HEK293 (cell line): ENCODE measurements at regions not wholly inside any gene's neighbourhood (a gene's known extent, or its start where the extent isn't known, plus 50 kb on each side); places are given as distances from the start of the nearest gene placed in this dataset.

Experiments used
- CTCF ChIA-PET: fragments of 350-600 bp; formaldehyde crosslinking; extraction: SDS; loops from one replicate; lab custom pipeline; 2021; ENCODE audit warnings: antibody characterized with exemption; lab: Yijun Ruan, JAX
- POLR2A ChIA-PET: fragments of 300-600 bp; formaldehyde crosslinking; extraction: SDS; loops from one replicate; lab custom pipeline; 2020; ENCODE audit warnings: antibody characterized with exemption, inconsistent platforms; lab: Yijun Ruan, JAX
- H3K27ac ChIP-seq: fragments of 200-500 bp; sonication (Bioruptor generic); 2 replicates; pipeline ENCODE4 v1.5.1; 2014; ENCODE audit warnings: low read depth, low read length, control low read depth, inconsistent platforms; ENCODE audit errors: extremely low read depth
- H3K36me3 ChIP-seq, 2 experiments: fragments of 200-500 bp in 1 of 2; sonication (Bioruptor generic) in 1 of 2; 1 replicate in 1 of 2; 2 replicates in 1 of 2; pipeline ENCODE4 v1.5.1; 2014 to 2017; ENCODE audit warnings: inconsistent platforms in 2 of 2, low read length in 2 of 2; ENCODE audit not compliant: control insufficient read depth in 2 of 2, insufficient read depth in 1 of 2
- H3K4me1 ChIP-seq: fragments of 200-500 bp; sonication (Bioruptor generic); 2 replicates; pipeline ENCODE4 v1.5.1; 2014; ENCODE audit warnings: mild to moderate bottlenecking, low read length, inconsistent platforms; ENCODE audit not compliant: control insufficient read depth, insufficient read depth
- H3K4me3 ChIP-seq: 2 replicates; pipeline ENCODE4 v1.5.1; 2011; ENCODE audit warnings: low read depth, mild to moderate bottlenecking, control low read depth, low read length, moderate library complexity
- H3K9me3 ChIP-seq: fragments of 200-500 bp; sonication (Bioruptor generic); 2 replicates; pipeline ENCODE4 v1.5.1; 2014; ENCODE audit warnings: low read depth, low read length, inconsistent platforms; ENCODE audit not compliant: control insufficient read depth, insufficient read depth
- IKZF3 ChIP-seq: fragments of 450-650 bp; IDR thresholded peaks from 2 replicates; pipeline ENCODE4 v1.5.0; 2018; ENCODE audit warnings: missing biosample characterization, mild to moderate bottlenecking, missing genetic modification characterization, moderate library complexity
- KLF1 ChIP-seq: fragments of 450-650 bp; formaldehyde crosslinking; IDR thresholded peaks from 2 replicates; pipeline ENCODE4 v1.5.1; 2016; ENCODE audit warnings: missing biosample characterization, missing genetic modification characterization
- KLF9 ChIP-seq: fragments of 450-650 bp; formaldehyde crosslinking; IDR thresholded peaks from 2 replicates; pipeline ENCODE4 v1.5.1; 2016; ENCODE audit warnings: missing biosample characterization, missing genetic modification characterization, low read depth
- MZF1 ChIP-seq: fragments of 450-650 bp; formaldehyde crosslinking; IDR thresholded peaks from 2 replicates; pipeline ENCODE4 v1.5.1; 2017; ENCODE audit warnings: missing biosample characterization, missing genetic modification characterization, borderline replicate concordance
- SALL2 ChIP-seq: fragments of 450-650 bp; formaldehyde crosslinking; IDR thresholded peaks from 2 replicates; pipeline ENCODE4 v1.5.0; 2017; ENCODE audit warnings: missing biosample characterization, mild to moderate bottlenecking, missing genetic modification characterization, borderline replicate concordance
- SCRT2 ChIP-seq: fragments of 450-650 bp; formaldehyde crosslinking; IDR thresholded peaks from 2 replicates; pipeline ENCODE4 v1.5.1; 2016; ENCODE audit warnings: missing biosample characterization, missing genetic modification characterization
- SETDB1 ChIP-seq: IDR thresholded peaks from one replicate; pipeline ENCODE4 v1.6.1; 2017; ENCODE audit warnings: mild to moderate bottlenecking, low read length, moderate library complexity, mixed read lengths; ENCODE audit not compliant: insufficient read length
- ZBTB17 ChIP-seq: fragments of 450-650 bp; formaldehyde crosslinking; IDR thresholded peaks from 2 replicates; pipeline ENCODE4 v1.5.1; 2016; ENCODE audit warnings: missing biosample characterization, missing genetic modification characterization
- ZBTB49 ChIP-seq: fragments of 450-650 bp; formaldehyde crosslinking; IDR thresholded peaks from 2 replicates; pipeline ENCODE4 v1.5.1; 2016; ENCODE audit warnings: missing biosample characterization, missing genetic modification characterization, low read depth
- ZEB2 ChIP-seq: fragments of 450-650 bp; formaldehyde crosslinking; IDR thresholded peaks from 2 replicates; pipeline ENCODE4 v1.5.1; 2016; ENCODE audit warnings: missing biosample characterization, missing genetic modification characterization
- ZNF10 ChIP-seq: fragments of 450-650 bp; formaldehyde crosslinking; IDR thresholded peaks from 2 replicates; pipeline ENCODE4 v1.5.1; 2017; ENCODE audit warnings: missing biosample characterization, missing genetic modification characterization
- ZNF121 ChIP-seq: fragments of 450-650 bp; formaldehyde crosslinking; IDR thresholded peaks from 2 replicates; pipeline ENCODE4 v1.5.1; 2016; ENCODE audit warnings: missing biosample characterization, missing genetic modification characterization
- ZNF174 ChIP-seq: fragments of 450-650 bp; formaldehyde crosslinking; IDR thresholded peaks from 2 replicates; pipeline ENCODE4 v1.5.0; 2017; ENCODE audit warnings: missing biosample characterization, mild to moderate bottlenecking, missing genetic modification characterization
- ZNF274 ChIP-seq, 2 experiments: fragments of 200-500 bp in 1 of 2; fragments of 450-650 bp in 1 of 2; sonication (Bioruptor generic) in 1 of 2; formaldehyde crosslinking in 1 of 2; IDR thresholded peaks; 2 replicates each; pipeline versions ENCODE4 v1.5.1 to v1.6.1; 2014 to 2016; ENCODE audit warnings: borderline replicate concordance in 1 of 2, inconsistent platforms in 1 of 2, low read length in 1 of 2, missing biosample characterization in 1 of 2, missing genetic modification characterization in 1 of 2
- ZNF366 ChIP-seq: fragments of 450-650 bp; formaldehyde crosslinking; conservative IDR thresholded peaks from 2 replicates; pipeline ENCODE4 v1.5.1; 2016; ENCODE audit warnings: missing biosample characterization, missing genetic modification characterization
- ZNF394 ChIP-seq: fragments of 450-650 bp; formaldehyde crosslinking; IDR thresholded peaks from 2 replicates; pipeline ENCODE4 v1.5.1; 2016; ENCODE audit warnings: missing biosample characterization, missing genetic modification characterization, mild to moderate bottlenecking, moderate library complexity, borderline replicate concordance
- ZNF501 ChIP-seq: fragments of 450-650 bp; formaldehyde crosslinking; IDR thresholded peaks from 2 replicates; pipeline ENCODE4 v1.5.1; 2016; ENCODE audit warnings: missing biosample characterization, missing genetic modification characterization
- ZNF530 ChIP-seq: fragments of 450-650 bp; formaldehyde crosslinking; IDR thresholded peaks from 2 replicates; pipeline ENCODE4 v1.5.1; 2016; ENCODE audit warnings: low read depth, missing biosample characterization, missing genetic modification characterization
- ZNF585B ChIP-seq: fragments of 450-650 bp; formaldehyde crosslinking; IDR thresholded peaks from 2 replicates; pipeline ENCODE4 v1.5.1; 2016; ENCODE audit warnings: missing biosample characterization, missing genetic modification characterization
- ZNF600 ChIP-seq: fragments of 450-650 bp; formaldehyde crosslinking; IDR thresholded peaks from 2 replicates; pipeline ENCODE4 v1.5.1; 2016; ENCODE audit warnings: missing biosample characterization, missing genetic modification characterization
- ZNF621 ChIP-seq: fragments of 450-650 bp; formaldehyde crosslinking; IDR thresholded peaks from 2 replicates; pipeline ENCODE4 v1.5.1; 2017; ENCODE audit warnings: missing biosample characterization, missing genetic modification characterization
- ZNF660 ChIP-seq: fragments of 450-650 bp; IDR thresholded peaks from 2 replicates; pipeline ENCODE4 v1.5.1; 2018; ENCODE audit warnings: missing biosample characterization, mild to moderate bottlenecking, missing genetic modification characterization
- ZNF777 ChIP-seq: fragments of 450-650 bp; formaldehyde crosslinking; IDR thresholded peaks from 2 replicates; pipeline ENCODE4 v1.5.1; 2017; ENCODE audit warnings: missing biosample characterization, missing genetic modification characterization, borderline replicate concordance
- ZSCAN30 ChIP-seq: fragments of 450-650 bp; IDR thresholded peaks from 2 replicates; pipeline ENCODE4 v1.5.1; 2018; ENCODE audit warnings: missing biosample characterization, mild to moderate bottlenecking, missing genetic modification characterization, moderate library complexity
- TF ChIP-seq, protein P1 (sequence below): fragments of 450-650 bp; formaldehyde crosslinking; IDR thresholded peaks from 2 replicates; pipeline ENCODE4 v1.5.1; 2016; ENCODE audit warnings: missing biosample characterization, missing genetic modification characterization
- TF ChIP-seq, protein P2 (sequence below): fragments of 450-650 bp; formaldehyde crosslinking; IDR thresholded peaks from 2 replicates; pipeline ENCODE4 v1.5.1; 2016; ENCODE audit warnings: missing biosample characterization, missing genetic modification characterization, borderline replicate concordance

GRCh38 chr3:165613014-165613413 lies 224.2 kb downstream of the BCHE start:
- Histone ChIP-seq H3K4me3 (no peak overlapping the region), H3K27ac (no peak overlapping the region), H3K4me1 (no peaks in the 10 kb centered on the region), H3K9me3 (no peaks in the 10 kb centered on the region), H3K36me3 (no peaks in the 10 kb centered on the region)
- POLR2A ChIA-PET: no interaction called here
- CTCF ChIA-PET: no interaction called here
- no peak for TF ChIP-seq ZSCAN30 (tag by site-specific recombination)
- no peak for TF ChIP-seq KLF9 (tag by site-specific recombination)
- no peak for TF ChIP-seq SALL2
- TF ChIP-seq ZBTB49 (tag by site-specific recombination): no peak
- TF ChIP-seq ZEB2 (tag by site-specific recombination): no peak
- no peak for TF ChIP-seq ZNF121 (tag by site-specific recombination)
- no peak for TF ChIP-seq ZNF585B
- no peak for TF ChIP-seq SCRT2 (tag by site-specific recombination)
- no peak for TF ChIP-seq ZNF530 (tag by site-specific recombination)
- no peak for TF ChIP-seq ZBTB17
- TF ChIP-seq ZNF777 (tag by site-specific recombination): no peak
- TF ChIP-seq, protein P1, sequence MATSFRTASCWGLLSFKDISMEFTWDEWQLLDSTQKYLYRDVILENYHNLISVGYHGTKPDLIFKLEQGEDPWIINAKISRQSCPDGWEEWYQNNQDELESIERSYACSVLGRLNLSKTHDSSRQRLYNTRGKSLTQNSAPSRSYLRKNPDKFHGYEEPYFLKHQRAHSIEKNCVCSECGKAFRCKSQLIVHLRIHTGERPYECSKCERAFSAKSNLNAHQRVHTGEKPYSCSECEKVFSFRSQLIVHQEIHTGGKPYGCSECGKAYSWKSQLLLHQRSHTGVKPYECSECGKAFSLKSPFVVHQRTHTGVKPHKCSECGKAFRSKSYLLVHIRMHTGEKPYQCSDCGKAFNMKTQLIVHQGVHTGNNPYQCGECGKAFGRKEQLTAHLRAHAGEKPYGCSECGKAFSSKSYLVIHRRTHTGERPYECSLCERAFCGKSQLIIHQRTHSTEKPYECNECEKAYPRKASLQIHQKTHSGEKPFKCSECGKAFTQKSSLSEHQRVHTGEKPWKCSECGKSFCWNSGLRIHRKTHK: no peak
- no peak for TF ChIP-seq ZNF394 (tag by site-specific recombination)
- TF ChIP-seq ZNF600 (tag by site-specific recombination): no peak
- TF ChIP-seq SETDB1: no peak

DNA sequence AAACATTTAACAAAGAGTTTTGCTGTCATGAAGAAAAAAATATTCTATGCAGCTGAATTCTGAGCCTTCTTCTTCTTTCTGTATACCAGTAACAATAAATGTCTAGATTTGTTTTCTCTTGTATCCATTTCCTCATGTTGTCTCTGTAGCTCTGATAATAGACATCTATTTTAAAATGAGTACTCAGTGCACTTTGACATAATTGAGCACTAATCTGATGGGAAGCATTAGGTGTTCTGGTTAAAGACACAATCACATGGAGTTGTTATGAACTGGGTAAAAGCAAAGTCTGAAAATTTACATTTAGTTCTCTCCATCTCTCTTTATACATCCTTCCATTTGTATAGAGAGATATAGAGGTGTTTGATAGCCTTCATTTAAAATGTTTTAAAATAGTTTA lies 230.0 kb downstream of the BCHE start:
- ChIA-PET CTCF (no interaction called here), POLR2A (no interaction called here)
- Histone ChIP-seq H3K36me3 (no peaks in the 10 kb centered on the region), H3K4me3 (no peak overlapping the region), H3K4me1 (no peaks in the 10 kb centered on the region), H3K9me3 (no peaks in the 10 kb centered on the region), H3K27ac (no peak overlapping the region)
- no peak for TF ChIP-seq ZNF274 (IDR thresholded peaks at IDR 0.05; ENCODE audit: low read length)
- TF ChIP-seq ZNF274 (tag by site-specific recombination; IDR thresholded peaks at IDR 0.05; ENCODE audit: borderline replicate concordance): no peak
- no peak for TF ChIP-seq ZNF174 (tag by site-specific recombination)
- TF ChIP-seq MZF1: no peak
- TF ChIP-seq ZNF366: no peak
- TF ChIP-seq, protein P1: no peak
- TF ChIP-seq ZNF660 (tag by site-specific recombination): no peak
- TF ChIP-seq ZNF621 (tag by site-specific recombination): no peak
- no peak for TF ChIP-seq KLF1 (tag by site-specific recombination)
- TF ChIP-seq, protein P2, sequence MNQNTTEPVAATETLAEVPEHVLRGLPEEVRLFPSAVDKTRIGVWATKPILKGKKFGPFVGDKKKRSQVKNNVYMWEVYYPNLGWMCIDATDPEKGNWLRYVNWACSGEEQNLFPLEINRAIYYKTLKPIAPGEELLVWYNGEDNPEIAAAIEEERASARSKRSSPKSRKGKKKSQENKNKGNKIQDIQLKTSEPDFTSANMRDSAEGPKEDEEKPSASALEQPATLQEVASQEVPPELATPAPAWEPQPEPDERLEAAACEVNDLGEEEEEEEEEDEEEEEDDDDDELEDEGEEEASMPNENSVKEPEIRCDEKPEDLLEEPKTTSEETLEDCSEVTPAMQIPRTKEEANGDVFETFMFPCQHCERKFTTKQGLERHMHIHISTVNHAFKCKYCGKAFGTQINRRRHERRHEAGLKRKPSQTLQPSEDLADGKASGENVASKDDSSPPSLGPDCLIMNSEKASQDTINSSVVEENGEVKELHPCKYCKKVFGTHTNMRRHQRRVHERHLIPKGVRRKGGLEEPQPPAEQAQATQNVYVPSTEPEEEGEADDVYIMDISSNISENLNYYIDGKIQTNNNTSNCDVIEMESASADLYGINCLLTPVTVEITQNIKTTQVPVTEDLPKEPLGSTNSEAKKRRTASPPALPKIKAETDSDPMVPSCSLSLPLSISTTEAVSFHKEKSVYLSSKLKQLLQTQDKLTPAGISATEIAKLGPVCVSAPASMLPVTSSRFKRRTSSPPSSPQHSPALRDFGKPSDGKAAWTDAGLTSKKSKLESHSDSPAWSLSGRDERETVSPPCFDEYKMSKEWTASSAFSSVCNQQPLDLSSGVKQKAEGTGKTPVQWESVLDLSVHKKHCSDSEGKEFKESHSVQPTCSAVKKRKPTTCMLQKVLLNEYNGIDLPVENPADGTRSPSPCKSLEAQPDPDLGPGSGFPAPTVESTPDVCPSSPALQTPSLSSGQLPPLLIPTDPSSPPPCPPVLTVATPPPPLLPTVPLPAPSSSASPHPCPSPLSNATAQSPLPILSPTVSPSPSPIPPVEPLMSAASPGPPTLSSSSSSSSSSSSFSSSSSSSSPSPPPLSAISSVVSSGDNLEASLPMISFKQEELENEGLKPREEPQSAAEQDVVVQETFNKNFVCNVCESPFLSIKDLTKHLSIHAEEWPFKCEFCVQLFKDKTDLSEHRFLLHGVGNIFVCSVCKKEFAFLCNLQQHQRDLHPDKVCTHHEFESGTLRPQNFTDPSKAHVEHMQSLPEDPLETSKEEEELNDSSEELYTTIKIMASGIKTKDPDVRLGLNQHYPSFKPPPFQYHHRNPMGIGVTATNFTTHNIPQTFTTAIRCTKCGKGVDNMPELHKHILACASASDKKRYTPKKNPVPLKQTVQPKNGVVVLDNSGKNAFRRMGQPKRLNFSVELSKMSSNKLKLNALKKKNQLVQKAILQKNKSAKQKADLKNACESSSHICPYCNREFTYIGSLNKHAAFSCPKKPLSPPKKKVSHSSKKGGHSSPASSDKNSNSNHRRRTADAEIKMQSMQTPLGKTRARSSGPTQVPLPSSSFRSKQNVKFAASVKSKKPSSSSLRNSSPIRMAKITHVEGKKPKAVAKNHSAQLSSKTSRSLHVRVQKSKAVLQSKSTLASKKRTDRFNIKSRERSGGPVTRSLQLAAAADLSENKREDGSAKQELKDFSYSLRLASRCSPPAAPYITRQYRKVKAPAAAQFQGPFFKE (tag by site-specific recombination): no peak
- TF ChIP-seq ZNF10 (tag by site-specific recombination): no peak
- TF ChIP-seq IKZF3 (tag by site-specific recombination): no peak
- TF ChIP-seq ZNF501 (tag by site-specific recombination): no peak
